ENCODE measurements at regions not wholly inside any gene's neighbourhood (a gene's known extent, or its start where the extent isn't known, plus 50 kb on each side); places are given as distances from the start of the nearest gene placed in this dataset.

GRCh38 chr7:130919316-130920103, 185.5 kb upstream of the KLF14 start:
- no peak for TF ChIP-seq CTCF (IDR thresholded peaks at IDR 0.05; ENCODE audit: borderline replicate concordance, extremely low read depth, low read length, poor library complexity, severe bottlenecking)
- TF ChIP-seq EZH2 (IDR thresholded peaks at IDR 0.05; ENCODE audit: borderline replicate concordance, low read depth, low read length, severe bottlenecking): no peak
